Naive thymus-derived CD8-positive, alpha-beta T cell (primary cell): ENCODE measurements at regions not wholly inside any gene's neighbourhood (a gene's known extent, or its start where the extent isn't known, plus 50 kb on each side); places are given as distances from the start of the nearest gene placed in this dataset.

ENCODE experiments used
- ATAC-seq, 2 donors: fragments of 150-1000 bp; cut with Tn5 transposase in 1 of 2; sonication (Bioruptor Pico), chemical (Tn5 transposase) in 1 of 2; 1 replicate in 1 of 2; 2 replicates in 1 of 2; pipeline ENCODE4 v1.10.0; 2021; ENCODE audit warnings: mild to moderate bottlenecking in 2 of 2, moderate library complexity in 2 of 2
- POLR2A ChIA-PET: fragments of 350-600 bp; sonication (Branson Sonifier 250); formaldehyde crosslinking; loops from one replicate; lab custom pipeline; 2021; ENCODE audit warnings: antibody characterized with exemption; lab: Charles Lee
- DNase-seq, 10 donors: peaks; one replicate each; pipeline versions ENCODE4 v3.0.0 to v3.0.0-alpha.2; 2020 to 2022
- H3K27ac Mint-ChIP-seq, 10 donors: one replicate each; pipeline ENCODE4 v1.8.0; 2020 to 2022; ENCODE audit warnings: mild to moderate bottlenecking in 10 of 10, mixed read lengths in 10 of 10, moderate library complexity in 4 of 10, inconsistent platforms in 1 of 10
- H3K27me3 Mint-ChIP-seq, 5 donors: one replicate each; pipeline ENCODE4 v1.8.0; 2021 to 2022; ENCODE audit warnings: mixed read lengths in 5 of 5
- H3K36me3 Mint-ChIP-seq, 3 donors: one replicate each; pipeline ENCODE4 v1.8.0; 2020 to 2022; ENCODE audit warnings: mixed read lengths in 3 of 3, mild to moderate bottlenecking in 2 of 3, inconsistent platforms in 1 of 3
- H3K4me1 Mint-ChIP-seq, 4 donors: one replicate each; pipeline ENCODE4 v1.8.0; 2021 to 2022; ENCODE audit warnings: mixed read lengths in 4 of 4
- H3K4me3 Mint-ChIP-seq, 10 donors: one replicate each; pipeline ENCODE4 v1.8.0; 2020 to 2022; ENCODE audit warnings: mild to moderate bottlenecking in 10 of 10, mixed read lengths in 10 of 10, moderate library complexity in 6 of 10, inconsistent platforms in 1 of 10
- H3K9me3 Mint-ChIP-seq, 9 donors: one replicate each; pipeline ENCODE4 v1.8.0; 2020 to 2022; ENCODE audit warnings: mixed read lengths in 9 of 9, mild to moderate bottlenecking in 3 of 9, inconsistent platforms in 1 of 9, moderate library complexity in 1 of 9

DNA sequence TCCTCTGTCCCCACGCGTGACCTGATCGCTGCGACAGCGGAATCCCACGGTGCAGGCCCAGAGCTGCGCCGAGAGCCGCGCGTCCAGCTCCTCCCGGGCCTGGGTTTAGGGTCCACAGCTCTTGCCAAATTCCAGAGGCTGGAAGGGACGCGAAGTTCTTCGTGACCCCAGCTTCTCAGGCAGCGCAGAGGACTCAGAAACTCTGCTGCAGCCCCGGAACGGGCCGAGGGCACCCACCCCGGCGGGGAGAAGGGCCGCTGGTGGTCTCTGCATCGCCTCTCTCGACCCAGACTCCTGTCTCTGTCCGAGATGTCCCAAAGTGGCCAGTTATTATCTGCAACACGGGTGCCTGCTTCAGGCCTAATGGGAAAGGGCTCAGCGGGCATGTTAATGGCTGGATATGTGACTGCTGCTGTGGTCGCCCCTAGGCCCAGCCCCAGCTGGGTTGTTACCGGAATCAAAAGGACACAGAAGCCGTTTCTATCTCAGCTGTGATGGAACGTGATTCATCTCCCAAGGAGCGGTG, 236.4 kb downstream of the VRK1 start:
- Mint-ChIP-seq H3K4me3 (peak overlapping the region; percentile 60 to 83 (median 73)), H3K36me3 (peaks cover 0 to 2% (median 0%) of the 10 kb centered on the region in 3 donors), H3K27me3 (peaks cover 18 to 42% (median 23%) of the 10 kb centered on the region in 5 donors), H3K9me3 (peaks cover 0 to 8% (median 2%) of the 10 kb centered on the region in 9 donors), H3K4me1 (peaks cover 5 to 11% (median 10%) of the 10 kb centered on the region in 4 donors), H3K27ac (peak overlapping the region in 1 of 10 donors; percentile 15)
- DNase-seq (no peak), ATAC-seq (no peak)
- POLR2A ChIA-PET, result interaction anchor here (1.2 kb wide), 1 partner anchor 8 kb away, joined by 4 read pairs; no protein-coding TSS in a partner anchor

DNA sequence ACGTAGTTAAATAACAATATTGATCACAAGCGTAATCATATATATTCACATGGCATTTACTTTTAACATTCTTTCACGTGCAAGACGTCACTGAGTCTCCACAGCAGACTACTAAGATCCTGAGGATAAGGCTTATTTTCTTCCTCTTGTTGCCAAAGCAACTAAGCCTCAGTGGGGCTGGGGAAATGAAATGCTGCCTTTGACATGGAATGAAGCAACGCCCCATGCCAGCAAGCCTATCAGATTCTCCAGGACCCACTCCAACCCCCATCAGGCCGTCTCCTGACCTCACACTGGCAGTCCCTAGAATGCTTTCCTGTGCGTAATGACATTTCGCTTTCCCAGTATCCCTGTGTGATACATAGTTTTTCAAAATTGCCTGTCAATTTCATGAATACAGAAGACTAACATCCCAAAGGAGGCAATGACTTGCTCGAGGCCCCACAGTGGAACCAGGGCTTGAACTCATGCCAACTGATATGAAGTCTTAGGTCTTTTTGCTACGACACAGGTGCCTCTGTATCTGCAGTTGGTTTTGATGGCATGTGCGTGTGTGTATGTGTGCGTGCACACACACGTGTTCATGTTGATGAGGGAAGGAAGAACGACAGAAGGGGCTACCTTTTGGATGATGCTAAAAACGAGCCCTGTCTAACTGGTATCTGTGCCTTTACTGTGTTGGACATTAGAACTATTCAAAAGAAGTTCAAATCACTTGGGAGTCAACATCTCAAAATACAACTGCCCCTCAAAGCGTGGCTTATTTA, 239.1 kb downstream of the VRK1 start:
- Mint-ChIP-seq H3K4me3 (no peak overlapping the region), H3K4me1 (peaks cover 5 to 10% (median 8%) of the 10 kb centered on the region in 4 donors), H3K27me3 (peaks cover 11 to 34% (median 20%) of the 10 kb centered on the region in 5 donors), H3K36me3 (peaks cover 0 to 9% (median 8%) of the 10 kb centered on the region in 3 donors), H3K9me3 (peaks cover 0 to 28% (median 13%) of the 10 kb centered on the region in 9 donors), H3K27ac (no peak overlapping the region)
- ATAC-seq (no peak), DNase-seq (no peak)
- POLR2A ChIA-PET, result no interaction called here

DNA sequence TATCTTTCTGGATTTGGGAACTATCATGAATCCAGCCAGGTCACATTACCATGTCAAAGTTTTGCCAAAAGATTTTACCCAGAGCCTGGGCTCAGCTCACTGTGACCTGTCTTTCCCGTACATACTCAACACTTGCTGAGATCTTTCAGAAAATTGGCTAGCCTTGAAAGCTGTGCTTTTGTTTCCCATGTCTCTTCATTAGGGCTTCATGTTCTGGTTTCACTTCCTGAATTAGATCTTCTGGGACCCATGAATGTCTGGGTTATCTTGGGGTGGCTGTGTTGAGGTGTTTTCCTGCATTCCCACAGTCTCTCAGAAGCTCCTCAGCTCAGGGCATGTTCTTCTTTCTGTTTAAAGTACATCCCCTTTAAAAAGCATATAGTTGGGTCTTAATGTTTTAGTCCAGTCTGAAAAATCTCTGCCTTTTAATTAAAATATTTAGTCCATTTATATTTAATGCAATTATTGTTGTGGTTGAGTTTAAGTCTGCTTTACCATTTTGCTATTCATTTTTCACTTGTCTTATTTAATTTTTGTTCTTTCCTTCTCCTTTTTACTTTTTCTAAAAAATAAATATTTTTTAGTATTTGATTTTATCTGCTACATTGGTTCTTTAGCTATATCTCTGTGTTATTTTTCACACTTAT, 242.7 kb downstream of the VRK1 start:
- H3K4me3 Mint-ChIP-seq, result no peak overlapping the region
- H3K27me3 Mint-ChIP-seq, result peaks cover 0 to 12% (median 5%) of the 10 kb centered on the region in 5 donors
- ATAC-seq, result no peak
- POLR2A ChIA-PET, result no interaction called here
- H3K27ac Mint-ChIP-seq, result no peak overlapping the region
- no peaks in the 10 kb centered on the region for H3K4me1 Mint-ChIP-seq
- H3K36me3 Mint-ChIP-seq, result peaks cover 0 to 14% (median 11%) of the 10 kb centered on the region in 3 donors
- H3K9me3 Mint-ChIP-seq, result peaks cover 0 to 29% (median 20%) of the 10 kb centered on the region in 9 donors
- no peak for DNase-seq

DNA sequence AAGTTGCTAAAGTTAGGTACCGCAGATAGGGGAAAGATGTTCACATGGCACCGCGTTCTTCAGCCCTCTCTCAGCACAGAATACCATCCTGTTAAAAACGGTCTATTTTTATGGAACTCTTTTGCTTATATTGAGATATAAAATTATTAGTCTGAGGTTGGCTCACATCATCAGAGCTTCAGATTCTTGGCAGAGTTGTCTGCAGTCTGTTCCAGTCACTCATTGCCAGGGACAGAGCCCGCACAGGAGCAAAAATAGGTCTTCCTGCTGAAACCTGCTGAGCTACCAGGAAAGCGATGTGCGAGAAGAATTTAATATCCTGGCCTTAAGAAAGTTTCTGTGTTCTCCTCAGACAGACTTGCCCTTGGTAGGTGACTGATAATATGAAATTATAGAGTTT, 249.8 kb downstream of the VRK1 start:
- DNase-seq, result no peak
- POLR2A ChIA-PET, result no interaction called here
- Mint-ChIP-seq H3K27me3 (peaks cover 0 to 6% (median 1%) of the 10 kb centered on the region in 5 donors), H3K36me3 (peaks cover 0 to 3% (median 0%) of the 10 kb centered on the region in 3 donors), H3K9me3 (peaks cover 0 to 3% (median 0%) of the 10 kb centered on the region in 9 donors), H3K4me3 (no peak overlapping the region), H3K4me1 (peaks cover 0 to 1% (median 0%) of the 10 kb centered on the region in 4 donors), H3K27ac (no peak overlapping the region)
- no peak for ATAC-seq

DNA sequence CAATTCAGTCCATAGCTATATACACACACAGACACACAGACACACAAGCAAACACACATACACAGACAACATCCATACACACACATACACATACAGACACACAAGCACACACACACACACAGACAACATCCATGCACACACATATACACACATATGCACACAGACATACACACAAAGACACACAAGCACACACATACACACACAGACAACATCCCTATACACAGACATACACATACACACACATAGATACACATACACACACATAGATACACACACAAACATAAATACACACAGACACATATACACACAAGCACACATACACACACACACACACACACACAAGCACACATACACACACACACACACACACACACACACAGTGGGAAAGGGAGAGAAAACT, 254.8 kb downstream of the VRK1 start:
- Mint-ChIP-seq H3K9me3 (no peaks in the 10 kb centered on the region), H3K4me3 (no peak overlapping the region), H3K4me1 (peaks cover 0 to 4% (median 0%) of the 10 kb centered on the region in 4 donors), H3K36me3 (no peaks in the 10 kb centered on the region), H3K27me3 (peaks cover 0 to 1% (median 0%) of the 10 kb centered on the region in 5 donors), H3K27ac (no peak overlapping the region)
- ATAC-seq (no peak), DNase-seq (no peak)
- POLR2A ChIA-PET, result no interaction called here

DNA sequence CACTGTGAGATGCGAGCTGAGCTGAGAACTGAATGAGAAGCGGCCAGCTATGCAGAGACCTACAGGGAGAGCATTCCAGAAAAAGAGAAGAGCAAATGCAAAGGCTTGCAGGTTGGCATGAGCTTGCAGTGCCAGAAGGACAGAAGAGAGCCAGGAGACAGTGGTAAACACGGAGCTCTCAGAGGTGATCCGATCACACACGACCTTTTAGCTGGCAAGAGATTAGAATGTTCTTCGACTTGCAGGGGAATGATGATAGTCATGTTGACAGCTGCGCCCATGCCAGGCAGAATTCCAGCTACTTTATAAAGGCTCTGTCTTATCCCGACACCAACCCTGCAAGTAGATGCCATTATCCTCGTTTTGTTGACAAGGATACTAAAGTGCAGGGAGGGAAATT, 256.8 kb downstream of the VRK1 start:
- DNase-seq (no peak), ATAC-seq (no peak)
- Mint-ChIP-seq H3K27ac (peak overlapping the region in 1 of 10 donors; percentile 50), H3K4me3 (no peak overlapping the region), H3K4me1 (peaks cover 0 to 4% (median 0%) of the 10 kb centered on the region in 4 donors), H3K36me3 (peaks cover 0 to 2% (median 0%) of the 10 kb centered on the region in 3 donors), H3K9me3 (no peaks in the 10 kb centered on the region), H3K27me3 (peaks cover 0 to 3% (median 0%) of the 10 kb centered on the region in 5 donors)
- POLR2A ChIA-PET, result no interaction called here

DNA sequence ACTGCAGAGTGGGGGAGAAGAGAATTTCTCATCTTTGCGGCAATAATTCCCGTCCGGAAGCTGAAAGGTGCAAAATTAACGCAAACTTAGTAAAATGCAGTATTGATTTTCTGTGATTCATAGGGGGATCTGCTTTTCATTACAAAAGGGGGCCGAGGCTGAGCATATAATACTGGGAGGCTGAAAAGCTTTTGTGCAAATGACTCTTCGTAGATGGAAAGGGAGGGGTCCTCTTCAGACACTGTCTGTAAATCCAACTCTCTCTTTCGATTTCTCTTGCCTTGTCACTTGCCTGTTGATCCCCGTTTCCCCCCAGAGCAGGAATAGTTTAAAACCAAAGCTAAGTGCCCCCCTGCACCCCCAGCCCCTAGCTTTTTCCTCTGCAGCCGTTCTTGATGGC, 258.2 kb downstream of the VRK1 start:
- POLR2A ChIA-PET, result no interaction called here
- DNase-seq, result no peak
- Mint-ChIP-seq H3K4me1 (peaks cover 0 to 4% (median 0%) of the 10 kb centered on the region in 4 donors), H3K4me3 (no peak overlapping the region), H3K36me3 (peaks cover 0 to 2% (median 0%) of the 10 kb centered on the region in 3 donors), H3K27ac (peak overlapping the region in 1 of 10 donors; percentile 4), H3K9me3 (no peaks in the 10 kb centered on the region), H3K27me3 (peaks cover 0 to 2% (median 0%) of the 10 kb centered on the region in 5 donors)
- no peak for ATAC-seq

DNA sequence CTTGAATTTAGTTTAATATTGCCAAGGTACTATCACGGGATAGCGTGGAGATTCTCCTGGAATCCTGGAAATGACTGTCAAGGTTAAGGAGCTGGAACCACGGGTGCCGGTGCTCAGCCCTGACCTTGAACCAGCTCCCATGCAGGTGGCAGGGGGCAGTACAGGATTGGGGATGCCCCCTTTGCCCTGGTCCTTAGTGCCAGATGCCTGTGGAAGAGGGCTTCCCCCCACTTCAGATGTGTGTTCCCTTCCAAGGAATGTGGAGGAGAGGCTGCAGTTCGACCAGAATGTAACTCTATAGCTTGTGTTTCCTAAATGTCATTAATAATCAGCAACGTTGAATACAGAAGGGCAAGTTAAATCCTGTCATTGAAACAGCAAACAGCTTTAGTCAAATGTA, 258.9 kb downstream of the VRK1 start:
- peaks cover 0 to 2% (median 0%) of the 10 kb centered on the region in 3 donors for H3K36me3 Mint-ChIP-seq
- no peaks in the 10 kb centered on the region for H3K9me3 Mint-ChIP-seq
- H3K27ac Mint-ChIP-seq, result no peak overlapping the region
- POLR2A ChIA-PET, result interaction anchor here (0.7 kb wide), 1 partner anchor 449 kb away, joined by 3 read pairs; no protein-coding TSS in a partner anchor
- peaks cover 0 to 4% (median 0%) of the 10 kb centered on the region in 4 donors for H3K4me1 Mint-ChIP-seq
- DNase-seq, result peak in 1 of 10 donors; percentile 11
- no peak overlapping the region for H3K4me3 Mint-ChIP-seq
- peaks cover 0 to 2% (median 0%) of the 10 kb centered on the region in 5 donors for H3K27me3 Mint-ChIP-seq
- no peak for ATAC-seq

DNA sequence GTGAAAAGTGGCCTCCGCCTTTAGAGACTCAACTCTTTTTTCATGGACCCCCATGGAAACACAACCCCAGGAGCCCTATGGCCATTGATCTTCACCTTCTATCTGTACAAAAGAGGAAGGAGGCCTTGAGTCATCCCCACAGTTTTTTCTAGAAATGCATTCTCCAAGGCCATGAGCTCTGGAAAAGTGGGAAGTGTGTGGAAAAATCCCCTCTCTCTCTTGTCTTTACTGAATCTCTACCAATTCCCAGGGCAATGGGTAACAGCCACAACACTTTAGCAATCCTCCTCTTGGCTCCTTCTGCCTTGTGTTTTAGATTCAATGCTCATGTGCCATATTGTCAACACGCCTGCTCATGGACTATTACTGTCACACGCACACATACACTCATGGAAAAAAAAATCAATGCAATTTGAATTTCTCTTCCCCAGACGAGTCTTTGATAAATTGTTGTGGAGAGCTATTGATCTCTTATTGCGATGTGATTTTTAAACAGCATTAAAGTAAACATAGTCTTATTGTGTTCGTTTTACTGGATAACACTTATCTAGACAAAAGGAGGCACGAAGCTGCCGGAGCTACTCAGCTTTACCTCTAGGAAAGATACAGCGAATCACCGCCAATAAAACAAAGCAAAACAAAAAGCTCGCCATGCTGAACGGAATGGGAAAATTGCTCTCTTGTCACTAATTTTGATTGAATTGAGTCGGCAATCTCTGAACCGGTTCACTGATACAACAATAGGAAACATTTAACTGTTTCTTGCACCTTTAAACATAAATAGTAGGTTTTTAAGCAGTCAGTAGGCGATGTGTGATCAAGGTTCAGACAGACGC, 260.3 kb downstream of the VRK1 start:
- H3K4me1 Mint-ChIP-seq, result peaks cover 0 to 2% (median 0%) of the 10 kb centered on the region in 4 donors
- ATAC-seq (no peak), DNase-seq (no peak)
- no peaks in the 10 kb centered on the region for H3K9me3 Mint-ChIP-seq
- peaks cover 0 to 2% (median 0%) of the 10 kb centered on the region in 5 donors for H3K27me3 Mint-ChIP-seq
- peak overlapping the region in 4 of 10 donors; percentile 11 to 44 (median 30) for H3K27ac Mint-ChIP-seq
- no peak overlapping the region for H3K4me3 Mint-ChIP-seq
- POLR2A ChIA-PET, result no interaction called here
- peaks cover 0 to 4% (median 0%) of the 10 kb centered on the region in 3 donors for H3K36me3 Mint-ChIP-seq

DNA sequence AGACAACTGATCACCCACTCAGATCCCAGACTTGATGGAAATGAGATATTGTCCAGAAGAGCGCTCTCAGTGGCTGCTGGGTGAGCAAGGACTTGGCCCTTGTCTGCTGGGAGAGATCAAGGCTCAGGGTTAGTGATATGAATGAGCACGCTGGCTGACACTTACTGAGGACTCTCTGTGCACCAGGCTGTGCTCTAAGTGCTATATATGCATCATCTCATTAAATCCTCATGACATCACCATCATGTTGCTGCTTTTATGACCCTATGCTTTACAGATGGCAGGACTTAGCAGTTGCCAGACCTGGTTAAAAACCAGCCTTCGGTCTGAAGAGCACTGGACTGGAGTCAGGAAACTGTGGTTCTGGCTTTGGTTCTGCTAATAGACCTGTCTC, 260.9 kb downstream of the VRK1 start:
- Mint-ChIP-seq H3K36me3 (peaks cover 0 to 4% (median 0%) of the 10 kb centered on the region in 3 donors), H3K4me3 (no peak overlapping the region), H3K9me3 (no peaks in the 10 kb centered on the region), H3K27ac (no peak overlapping the region), H3K4me1 (peaks cover 0 to 2% (median 0%) of the 10 kb centered on the region in 4 donors), H3K27me3 (peaks cover 0 to 2% (median 0%) of the 10 kb centered on the region in 5 donors)
- POLR2A ChIA-PET, result no interaction called here
- no peak for DNase-seq
- no peak for ATAC-seq

DNA sequence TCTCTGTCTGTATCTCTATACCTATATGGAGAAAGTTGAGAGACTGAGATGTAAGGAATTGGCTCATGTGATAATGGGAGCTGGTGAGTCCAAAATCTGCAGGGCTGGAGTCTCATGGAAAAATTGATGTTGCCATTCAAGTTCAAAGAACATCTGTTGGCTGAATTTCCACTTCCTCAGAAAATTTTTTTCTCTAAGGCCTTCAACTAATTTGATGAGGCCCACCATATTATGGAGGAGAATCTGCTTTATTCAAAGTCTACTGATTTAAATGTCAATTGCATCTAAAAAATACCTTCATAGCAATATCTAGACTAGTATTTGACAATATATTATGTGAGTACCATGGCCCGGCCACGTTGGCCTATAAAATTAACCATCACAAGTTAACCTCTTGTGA, 261.4 kb downstream of the VRK1 start:
- no peak for DNase-seq
- ATAC-seq, result no peak
- Mint-ChIP-seq H3K27me3 (peaks cover 0 to 2% (median 0%) of the 10 kb centered on the region in 5 donors), H3K36me3 (peaks cover 0 to 4% (median 0%) of the 10 kb centered on the region in 3 donors), H3K4me1 (peaks cover 0 to 2% (median 0%) of the 10 kb centered on the region in 4 donors), H3K9me3 (no peaks in the 10 kb centered on the region), H3K27ac (no peak overlapping the region), H3K4me3 (no peak overlapping the region)
- POLR2A ChIA-PET, result no interaction called here

DNA sequence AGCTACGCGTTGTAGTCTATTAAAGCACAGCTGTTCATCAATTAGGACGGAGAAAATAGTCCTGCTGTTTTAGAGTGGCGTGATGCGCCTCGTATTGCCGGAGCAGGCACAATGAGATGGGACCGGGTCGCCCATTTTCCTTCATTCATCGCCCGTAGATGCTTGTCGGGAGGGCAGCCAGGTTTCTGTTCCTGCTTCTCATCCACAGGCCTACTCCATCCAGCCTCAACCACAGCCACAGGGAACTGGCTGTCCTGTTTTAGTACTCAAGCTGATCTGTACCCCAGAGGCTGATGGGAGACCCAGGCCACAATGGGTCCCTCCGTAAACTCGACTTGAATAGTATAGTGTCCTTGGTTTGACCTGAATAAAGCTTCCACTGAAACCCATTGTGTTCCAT, 264.0 kb downstream of the VRK1 start:
- Mint-ChIP-seq H3K9me3 (no peaks in the 10 kb centered on the region), H3K27ac (no peak overlapping the region), H3K27me3 (peaks cover 0 to 21% (median 7%) of the 10 kb centered on the region in 5 donors), H3K4me1 (peaks cover 0 to 8% (median 2%) of the 10 kb centered on the region in 4 donors), H3K36me3 (peaks cover 0 to 4% (median 0%) of the 10 kb centered on the region in 3 donors), H3K4me3 (no peak overlapping the region)
- POLR2A ChIA-PET, result no interaction called here
- DNase-seq, result no peak
- ATAC-seq, result no peak
